HG03175 (cell line): ENCODE measurements at regions not wholly inside any gene's neighbourhood (a gene's known extent, or its start where the extent isn't known, plus 50 kb on each side); places are given as distances from the start of the nearest gene placed in this dataset.

ENCODE experiments used
- ATAC-seq: cut with Tn5 transposase; IDR thresholded peaks from one replicate; pipeline ENCODE4 v1.9.1; 2021; ENCODE audit warnings: mild to moderate bottlenecking, moderate library complexity; ENCODE audit not compliant: unreplicated experiment

DNA sequence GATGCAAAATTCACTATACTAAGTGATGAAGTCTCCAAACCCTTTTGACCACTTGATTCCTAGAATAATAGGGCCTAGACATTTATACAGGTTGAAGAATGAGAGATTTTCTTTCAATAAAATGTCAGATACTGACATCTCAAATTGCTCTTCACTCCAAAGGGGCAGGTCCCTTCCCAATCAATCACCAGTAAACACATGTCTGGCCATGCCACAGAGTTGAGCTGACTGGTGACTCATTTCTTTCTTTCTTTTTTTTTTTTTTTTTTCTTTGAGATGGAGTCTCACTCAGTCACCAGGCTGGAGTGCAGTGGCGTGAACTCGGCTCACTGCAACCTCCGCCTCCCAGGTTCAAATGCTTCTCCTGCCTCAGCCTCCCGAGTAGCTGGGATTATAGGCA lies 388.6 kb upstream of the BTBD3 start:
- ATAC-seq = no peak

DNA sequence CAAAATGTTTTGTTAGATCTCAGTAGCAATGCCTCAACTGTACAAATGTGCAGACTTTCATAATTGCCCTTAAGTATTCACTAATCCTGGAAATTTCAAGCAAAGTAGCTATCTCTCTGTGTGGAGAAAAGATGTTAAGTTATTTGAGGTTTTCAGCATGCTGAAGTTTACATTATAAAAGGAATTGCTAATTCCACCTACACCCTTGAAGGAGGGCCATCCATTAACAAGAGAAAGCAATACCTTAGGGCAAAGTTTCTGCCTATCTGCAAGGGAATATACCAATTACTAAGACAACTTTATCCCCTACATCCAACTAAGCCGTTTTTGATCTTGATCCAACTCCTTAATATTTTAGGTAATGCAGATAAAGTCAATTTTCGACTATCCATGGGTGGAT lies 380.7 kb upstream of the BTBD3 start:
- no peak for ATAC-seq

DNA sequence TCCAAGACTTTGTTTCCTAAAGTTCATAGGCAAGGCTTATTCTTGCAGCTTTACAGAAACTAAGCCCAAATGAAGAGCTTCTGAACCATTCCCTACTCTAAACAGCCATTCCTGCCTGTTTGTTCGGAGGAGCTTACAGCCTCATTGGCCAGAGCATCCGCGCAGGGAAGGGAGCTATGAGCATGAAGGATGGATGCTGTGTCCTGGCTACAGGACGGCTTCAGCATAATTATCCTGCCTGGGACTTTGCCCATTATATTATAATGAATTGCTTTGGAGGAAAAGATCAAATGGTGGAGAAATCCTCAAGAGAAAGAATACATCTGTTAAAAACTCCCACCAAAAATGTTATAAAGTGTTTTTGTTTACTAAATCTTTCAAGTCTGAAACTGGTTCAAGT lies 378.2 kb upstream of the BTBD3 start:
- no peak for ATAC-seq

DNA sequence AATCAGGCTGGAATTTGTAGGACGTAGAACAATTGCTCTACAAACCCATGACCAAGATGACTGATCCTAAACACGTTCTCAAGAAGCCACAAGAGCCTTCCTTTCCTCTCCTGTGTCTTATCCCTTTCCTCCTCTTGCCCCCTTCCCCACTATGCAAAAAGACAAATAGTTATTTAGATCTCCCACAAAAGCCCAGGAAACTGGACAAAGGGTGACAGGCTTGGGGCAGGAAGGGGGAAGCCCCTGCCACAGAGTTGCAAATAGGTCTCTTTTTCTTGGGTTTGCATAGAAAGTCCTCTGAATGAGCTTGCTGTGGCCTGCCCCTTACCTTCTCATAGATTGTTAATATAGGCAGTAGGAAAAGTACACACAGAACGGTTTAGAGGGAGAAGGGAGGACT lies 377.1 kb upstream of the BTBD3 start:
- no peak for ATAC-seq

DNA sequence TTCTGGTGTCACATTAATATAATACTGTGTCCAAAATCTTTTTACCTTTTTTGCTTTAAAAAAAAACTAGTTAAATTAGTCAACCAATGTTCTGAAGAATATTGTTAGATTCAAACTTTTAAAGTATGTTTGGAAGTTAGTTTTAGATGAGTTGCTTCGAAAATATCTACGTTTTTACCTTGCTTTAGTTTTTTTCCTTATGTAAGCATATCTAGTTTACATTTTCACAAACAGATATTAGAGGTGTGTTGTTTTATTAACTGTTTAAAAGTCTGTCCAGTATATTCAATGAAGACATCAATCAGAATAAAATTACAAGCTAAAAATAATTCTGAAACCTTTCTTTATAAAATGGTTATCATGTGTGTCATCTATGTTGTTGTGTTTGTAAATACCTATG lies 375.0 kb upstream of the BTBD3 start:
- ATAC-seq = no peak

DNA sequence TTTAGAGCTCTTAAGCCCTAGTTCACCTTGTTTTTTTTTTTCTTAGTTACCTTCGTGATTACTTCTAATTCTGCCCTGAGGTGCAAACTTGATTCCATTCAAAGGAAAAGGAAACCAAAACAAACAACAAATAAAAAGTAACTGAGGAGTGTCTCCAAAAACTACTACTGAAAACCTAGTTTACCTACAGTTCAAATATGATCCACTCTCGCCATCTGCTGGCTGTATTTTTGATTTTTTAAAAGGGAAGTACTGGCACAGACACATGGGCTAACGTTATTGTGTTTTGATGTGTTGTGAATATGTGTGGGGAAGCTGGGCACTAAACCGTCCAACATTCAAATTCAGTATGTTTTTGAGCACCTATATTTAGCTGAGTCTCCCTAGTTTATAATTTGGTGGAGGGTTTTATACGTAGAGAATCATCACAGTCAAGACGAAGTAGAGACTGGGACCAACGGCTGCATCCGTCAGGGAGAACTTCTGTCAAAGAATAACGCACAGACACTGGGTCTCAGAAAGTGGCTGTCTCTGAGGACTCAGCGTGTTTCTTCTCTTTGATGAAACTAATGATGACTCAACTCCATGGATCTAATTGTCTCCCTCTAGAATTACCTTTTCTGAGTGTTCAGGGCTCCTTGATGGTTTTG lies 373.5 kb upstream of the BTBD3 start:
- ATAC-seq = peak; percentile 77

DNA sequence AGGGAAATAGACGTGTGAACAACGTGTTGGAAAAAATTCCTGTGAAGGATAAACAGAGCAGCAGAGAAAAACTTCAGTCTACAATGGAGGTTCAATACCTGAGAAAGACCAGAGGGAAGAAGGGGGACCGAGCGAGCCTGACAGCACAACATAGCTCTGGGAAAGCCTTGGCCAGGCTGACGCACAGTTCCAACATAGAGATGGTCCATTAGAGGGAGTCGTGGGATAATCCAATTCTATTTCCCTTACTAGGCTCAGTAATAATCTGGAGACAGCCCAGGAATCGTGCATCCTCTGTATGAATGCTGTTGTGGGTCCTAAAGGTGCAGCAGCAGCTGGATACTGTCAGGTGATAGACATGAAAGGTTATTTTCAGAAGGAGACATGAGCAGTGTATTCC lies 370.8 kb upstream of the BTBD3 start:
- no peak for ATAC-seq

DNA sequence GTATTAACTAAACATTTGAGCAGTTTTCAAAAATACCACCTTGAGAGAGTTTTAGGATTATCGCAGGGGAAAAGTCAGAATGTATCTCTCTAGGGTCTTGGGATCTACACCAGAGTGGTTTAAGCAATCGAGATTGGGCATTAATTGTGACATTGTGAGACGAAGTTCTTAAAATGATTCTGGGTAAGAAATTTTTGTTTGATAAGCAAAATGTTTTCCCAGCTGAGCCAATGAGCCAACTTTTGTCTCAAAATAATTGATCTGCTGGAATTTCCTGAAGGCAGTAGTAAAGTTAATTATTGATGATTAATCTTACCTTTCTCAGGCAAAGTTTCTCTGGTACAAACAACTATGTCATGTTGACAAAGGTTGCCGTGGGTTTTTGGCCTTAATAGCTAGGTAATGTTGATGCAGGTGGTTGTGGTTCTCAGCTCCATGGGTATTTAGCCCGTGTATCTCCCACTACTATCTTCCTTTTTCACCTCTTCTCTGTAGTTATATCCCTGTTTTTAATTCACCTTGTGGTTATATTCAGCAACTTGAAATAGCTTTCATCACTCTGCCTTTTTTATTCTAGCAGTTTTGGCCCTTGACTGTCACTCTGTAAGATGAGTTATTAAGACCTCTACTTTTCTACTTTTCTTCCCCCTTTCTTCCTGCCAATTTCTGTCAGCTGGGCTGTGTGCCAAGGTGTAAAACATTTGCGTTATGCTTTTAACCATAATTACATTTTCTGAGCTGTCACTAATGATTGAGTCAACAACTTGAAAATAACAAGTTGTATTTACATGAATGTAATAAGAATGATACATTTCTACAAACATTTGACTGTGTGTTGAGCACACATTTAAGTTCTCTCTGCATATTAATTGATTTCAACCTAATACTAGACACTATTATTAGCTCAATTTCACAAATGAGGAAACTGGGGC lies 368.3 kb upstream of the BTBD3 start:
- no peak for ATAC-seq

DNA sequence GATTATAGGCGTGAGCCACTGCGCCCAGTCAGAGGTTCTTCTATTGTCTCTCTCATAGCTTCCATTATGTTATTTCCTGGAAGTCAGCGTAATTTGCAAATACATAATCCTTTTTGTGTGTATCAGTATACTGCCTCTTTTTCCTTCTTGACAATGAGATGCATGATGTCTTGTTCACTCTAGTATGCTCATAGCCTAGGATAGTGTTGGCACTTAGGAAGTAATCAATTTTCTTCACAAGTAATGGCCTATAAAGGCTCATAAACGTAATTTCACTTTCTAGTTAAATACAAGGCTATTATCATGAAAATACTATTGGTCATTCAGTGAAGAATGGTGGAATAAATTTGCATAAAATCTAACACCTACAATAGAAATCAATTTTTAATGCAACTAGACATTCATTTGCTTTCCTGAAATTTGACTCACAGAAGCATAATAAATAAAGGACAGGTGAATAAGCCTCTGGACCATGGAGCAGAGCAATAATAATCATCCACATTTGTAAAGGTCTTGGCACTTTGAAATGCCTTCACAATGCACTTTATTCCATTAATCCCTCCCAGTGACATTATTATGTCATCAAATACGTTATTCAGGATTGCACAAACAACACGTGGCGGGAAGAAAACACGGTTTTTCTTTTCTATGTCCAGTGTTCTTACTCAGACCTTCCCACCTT lies 366.9 kb upstream of the BTBD3 start:
- no peak for ATAC-seq

DNA sequence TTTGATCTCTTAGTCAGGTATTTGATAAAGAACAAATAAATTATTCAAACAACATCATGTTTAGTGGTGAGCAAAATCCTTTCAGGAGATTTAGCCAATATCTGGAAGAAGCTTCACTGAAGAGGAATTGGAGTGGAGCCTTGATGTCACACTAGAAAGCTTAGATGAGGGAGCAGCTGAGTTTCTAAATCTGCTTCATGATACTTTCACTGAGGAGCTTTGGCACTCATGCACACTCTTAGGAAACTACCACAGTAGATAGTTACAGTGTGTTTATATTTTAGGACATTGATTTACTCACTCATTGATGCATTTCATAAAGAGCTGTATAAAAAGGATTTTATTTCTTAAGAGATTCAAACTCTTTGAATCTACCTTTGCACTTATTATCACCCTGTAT lies 366.2 kb upstream of the BTBD3 start:
- ATAC-seq = no peak

DNA sequence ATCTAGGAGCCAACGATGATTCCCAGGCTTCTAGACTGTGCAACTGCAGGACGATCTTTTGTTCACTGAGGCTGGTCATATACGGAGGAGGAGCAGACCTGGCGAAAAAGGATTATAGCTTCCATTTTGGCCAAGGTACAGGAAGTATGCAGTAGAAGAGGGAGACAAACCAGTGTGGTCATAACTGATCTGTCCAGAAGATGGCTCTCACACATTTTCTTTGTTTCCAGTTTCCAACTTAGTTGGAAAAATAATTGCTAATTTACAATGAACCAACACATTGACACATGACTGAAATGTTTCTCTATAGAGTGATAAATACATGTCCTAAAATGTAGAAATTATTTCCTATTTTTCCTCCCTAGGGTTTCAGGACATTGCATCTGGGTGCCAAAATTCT lies 364.1 kb upstream of the BTBD3 start:
- no peak for ATAC-seq

DNA sequence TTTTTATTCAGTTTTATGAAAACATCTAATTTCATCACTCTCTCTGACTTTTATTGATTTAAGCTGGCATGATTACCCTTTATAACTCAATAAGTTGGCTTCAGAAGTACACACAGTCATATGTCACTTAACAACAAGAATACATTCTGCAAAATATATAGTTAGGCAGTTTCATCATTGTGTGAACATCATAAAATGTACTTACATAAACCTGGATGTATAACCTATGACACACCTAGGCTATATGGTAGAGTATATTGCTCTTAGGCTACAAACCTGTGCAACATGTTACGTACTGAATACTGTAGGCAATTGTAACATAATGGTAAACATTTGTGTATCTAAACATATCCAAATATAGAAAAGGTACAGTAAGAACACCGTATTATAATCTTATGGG lies 362.2 kb upstream of the BTBD3 start:
- ATAC-seq = no peak

DNA sequence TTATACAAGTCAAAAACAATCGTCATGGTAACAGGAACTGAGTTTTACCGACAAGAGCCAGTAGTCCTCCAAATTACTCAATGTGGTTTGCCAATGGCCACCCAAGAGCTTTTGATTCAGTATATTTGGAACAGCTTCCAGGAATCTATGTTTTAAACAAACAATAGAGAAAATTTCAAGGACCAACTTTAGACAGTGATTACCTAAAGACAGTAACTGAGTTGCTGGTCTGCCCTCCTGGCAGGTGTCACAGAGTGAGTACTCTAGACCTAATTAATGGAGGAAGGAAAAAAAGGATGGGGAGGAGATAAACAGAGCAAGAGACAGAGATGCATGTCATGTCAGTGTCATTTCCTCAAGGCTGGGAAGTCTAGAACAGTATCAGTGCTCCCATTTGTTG lies 361.3 kb upstream of the BTBD3 start:
- no peak for ATAC-seq

DNA sequence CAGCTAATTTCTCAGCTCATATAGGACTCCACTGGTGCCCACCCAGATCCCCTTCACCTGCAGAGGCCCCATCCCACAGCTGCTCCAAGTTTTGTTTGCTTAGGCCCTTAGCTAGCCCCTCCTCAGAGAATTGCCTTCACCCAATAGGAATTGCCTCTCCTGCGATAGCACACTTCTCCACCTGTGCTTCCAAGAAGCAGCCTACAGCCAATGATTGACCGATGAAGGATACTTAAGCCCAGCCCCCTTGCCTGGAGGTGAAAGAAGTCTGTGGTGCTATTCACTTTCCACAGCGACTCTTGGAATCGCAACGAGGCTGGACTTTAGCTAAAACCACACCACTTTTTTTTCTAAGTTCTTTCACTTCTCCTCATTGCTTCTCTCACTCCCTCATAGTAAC lies 353.2 kb upstream of the BTBD3 start:
- ATAC-seq = no peak

DNA sequence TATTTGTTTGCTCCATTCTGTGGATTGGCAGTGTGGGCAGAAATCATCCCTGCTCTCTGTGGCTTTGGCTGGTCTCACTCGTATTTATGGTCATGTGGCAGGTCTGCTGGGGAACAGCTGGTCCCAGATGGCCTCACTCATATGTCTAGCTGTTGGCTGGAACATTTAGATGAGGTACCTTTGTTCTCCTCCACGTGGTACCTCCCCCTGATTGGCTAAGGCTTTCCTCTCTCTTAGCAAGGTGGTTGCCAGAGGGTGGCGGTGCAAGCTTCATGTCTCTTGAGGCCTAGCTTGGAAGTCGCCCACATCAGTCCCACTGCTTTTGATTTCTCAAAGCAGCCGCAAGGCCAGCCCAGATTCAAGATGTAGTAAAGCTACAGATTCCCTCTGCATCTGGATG lies 348.5 kb upstream of the BTBD3 start:
- no peak for ATAC-seq

DNA sequence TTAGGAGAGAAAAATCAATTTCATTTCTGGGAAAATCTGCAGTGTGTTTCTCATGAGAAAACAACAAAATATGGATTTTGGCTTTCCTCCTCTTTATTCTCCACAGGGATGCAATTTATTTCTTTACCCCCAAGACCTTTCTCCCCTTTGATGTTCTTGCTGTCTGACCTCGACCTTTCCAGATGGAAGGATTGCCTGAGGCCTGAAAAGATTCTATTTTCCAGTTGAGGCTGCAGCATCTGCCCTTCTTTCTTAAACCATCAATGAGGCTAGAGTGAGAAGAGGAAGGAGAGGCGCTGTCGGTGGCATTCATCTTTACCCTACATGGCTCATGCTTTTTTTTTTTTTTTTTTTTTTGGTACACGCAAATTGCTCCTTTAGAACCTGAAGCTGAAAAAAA lies 344.2 kb upstream of the BTBD3 start:
- ATAC-seq = no peak

DNA sequence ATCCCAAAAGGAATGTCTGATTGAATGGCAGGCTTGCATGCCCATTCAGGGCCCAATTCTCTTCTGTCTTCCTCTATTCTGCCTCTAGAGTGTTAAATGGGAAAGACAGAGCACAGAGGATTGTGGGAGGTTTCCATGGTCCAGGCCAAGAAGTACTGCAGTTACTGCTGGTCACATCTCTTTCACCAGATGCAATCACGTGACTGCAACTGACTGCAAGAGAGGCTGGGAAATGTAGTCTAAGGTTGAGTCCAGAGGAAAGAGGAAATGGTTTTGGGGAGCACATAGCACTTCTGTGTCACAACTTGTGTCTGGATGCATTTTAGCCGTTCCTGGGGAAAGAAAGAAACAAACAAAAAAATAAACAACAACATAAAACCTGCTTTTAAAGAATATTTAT lies 336.4 kb upstream of the BTBD3 start:
- no peak for ATAC-seq

DNA sequence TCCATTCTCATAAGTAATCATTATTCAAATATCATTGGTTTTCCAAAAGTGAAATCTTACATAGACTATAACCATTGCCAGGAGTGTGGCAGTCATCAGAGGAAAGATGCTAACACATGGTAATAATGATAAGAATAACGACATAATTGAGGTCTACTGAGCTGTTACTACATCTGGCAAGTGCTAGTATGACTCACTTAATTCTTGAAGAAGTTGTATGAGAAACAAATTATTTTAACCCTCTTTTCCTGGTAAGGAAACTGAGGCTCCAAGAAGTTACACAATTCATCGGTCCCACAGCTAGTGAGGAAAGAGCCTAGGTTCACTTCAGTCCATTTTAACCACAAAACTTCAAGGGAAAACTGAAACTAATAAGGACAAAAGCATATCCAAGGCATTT lies 335.6 kb upstream of the BTBD3 start:
- no peak for ATAC-seq

DNA sequence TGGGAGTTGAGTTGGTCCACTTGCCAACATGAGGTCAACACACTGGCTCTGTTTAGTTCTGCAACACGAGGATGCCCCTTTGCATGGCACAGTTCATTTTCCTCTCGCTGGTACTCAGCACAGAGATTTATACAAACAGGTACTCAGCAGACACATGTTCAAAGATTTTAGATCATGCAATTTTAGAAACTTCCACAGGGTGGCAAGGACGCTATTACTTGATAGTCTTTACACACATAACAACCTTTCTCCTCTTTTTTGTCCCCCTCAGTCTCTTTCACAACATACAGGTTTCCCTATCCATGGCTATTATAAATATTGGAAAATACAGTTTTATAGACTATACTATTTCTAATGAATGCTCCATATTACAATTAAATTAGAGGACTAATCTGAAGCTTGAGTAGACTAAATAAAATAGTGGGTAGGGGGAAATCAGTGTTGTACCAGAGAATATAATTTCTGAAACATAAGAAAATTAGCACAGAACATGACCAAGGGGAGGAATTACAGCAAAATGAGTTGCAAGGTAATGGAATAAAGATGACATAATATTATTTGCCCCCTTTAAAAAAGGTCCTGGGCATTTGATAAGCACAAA lies 331.8 kb upstream of the BTBD3 start:
- ATAC-seq = no peak

DNA sequence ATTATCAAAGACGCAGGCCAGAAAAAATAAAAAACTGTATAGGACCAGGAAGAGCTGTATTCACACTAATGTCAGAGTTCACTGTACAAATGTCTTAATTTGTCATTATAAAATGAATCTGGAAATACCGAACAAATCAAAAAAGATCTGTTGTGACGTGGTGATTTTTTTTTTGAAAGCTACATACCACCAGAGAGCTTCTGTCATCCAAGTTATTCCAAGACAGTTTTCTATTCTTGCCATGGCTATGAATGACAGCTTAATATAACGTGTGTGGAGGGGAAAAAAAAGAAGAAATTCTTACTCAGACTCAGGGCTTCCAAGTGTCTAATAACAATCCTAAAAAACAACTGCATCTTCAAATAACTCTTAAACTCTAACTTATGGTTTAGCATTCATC lies 328.8 kb upstream of the BTBD3 start:
- no peak for ATAC-seq

DNA sequence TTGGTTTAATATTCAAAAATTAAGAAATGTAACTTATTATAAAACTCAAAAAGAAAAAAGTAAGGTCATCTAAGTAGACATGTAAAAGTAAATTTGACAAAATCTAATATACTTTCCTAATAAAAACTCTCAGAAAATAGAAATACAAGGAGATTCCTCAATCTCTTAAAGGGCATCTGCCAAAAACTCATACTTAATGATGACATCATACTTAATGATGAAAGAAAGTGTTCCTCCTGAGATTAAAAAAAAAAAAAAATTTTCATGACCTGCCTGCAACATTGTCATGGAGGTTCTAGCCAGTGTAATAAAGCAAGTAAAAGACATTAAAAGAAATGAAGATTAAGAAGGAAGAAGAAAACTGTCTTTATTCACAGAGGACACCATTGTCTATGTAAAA lies 325.7 kb upstream of the BTBD3 start:
- ATAC-seq = no peak

DNA sequence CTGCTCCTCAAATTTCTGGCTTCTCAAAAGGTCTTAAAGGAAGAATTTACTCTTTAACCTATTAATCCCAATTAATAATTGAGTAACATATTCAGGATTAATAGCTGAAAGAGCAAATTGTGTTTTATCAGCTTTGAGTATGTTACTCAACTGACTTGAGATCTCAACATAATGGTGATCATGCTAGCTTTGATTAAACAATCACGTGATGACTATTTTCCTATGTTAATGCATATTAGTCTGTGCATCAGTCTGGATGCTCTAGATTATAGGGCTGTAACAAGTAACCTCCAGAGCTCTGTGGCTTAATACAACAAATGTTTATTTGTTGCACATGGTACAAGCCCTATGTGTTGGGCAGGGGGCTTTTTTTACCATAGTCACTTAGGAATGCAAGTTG lies 313.4 kb upstream of the BTBD3 start:
- no peak for ATAC-seq
